ENCODE measurements at regions not wholly inside any gene's neighbourhood (a gene's known extent, or its start where the extent isn't known, plus 50 kb on each side); places are given as distances from the start of the nearest gene placed in this dataset.

GRCh38 chr4:91935217-91935616 is 368.5 kb upstream of the GRID2 start:
- TF ChIP-seq EZH2 (IDR thresholded peaks at IDR 0.05; ENCODE audit: insufficient read depth, low read length) (no peak), CTCF (IDR thresholded peaks at IDR 0.05; ENCODE audit: insufficient read depth, low read depth, low read length) (no peak)
